ENCODE measurements at regions not wholly inside any gene's neighbourhood (a gene's known extent, or its start where the extent isn't known, plus 50 kb on each side); places are given as distances from the start of the nearest gene placed in this dataset.

GRCh38 chr3:195012100-195012499 is 258.9 kb downstream of the XXYLT1 start:
- no peak for DNase-seq (ENCODE audit: low spot score)

GRCh38 chr3:195012571-195012970 is 258.4 kb downstream of the XXYLT1 start:
- DNase-seq (ENCODE audit: low spot score): no peak

GRCh38 chr3:195013411-195014361 is 257.3 kb downstream of the XXYLT1 start:
- no peak for DNase-seq (ENCODE audit: low spot score)

DNA sequence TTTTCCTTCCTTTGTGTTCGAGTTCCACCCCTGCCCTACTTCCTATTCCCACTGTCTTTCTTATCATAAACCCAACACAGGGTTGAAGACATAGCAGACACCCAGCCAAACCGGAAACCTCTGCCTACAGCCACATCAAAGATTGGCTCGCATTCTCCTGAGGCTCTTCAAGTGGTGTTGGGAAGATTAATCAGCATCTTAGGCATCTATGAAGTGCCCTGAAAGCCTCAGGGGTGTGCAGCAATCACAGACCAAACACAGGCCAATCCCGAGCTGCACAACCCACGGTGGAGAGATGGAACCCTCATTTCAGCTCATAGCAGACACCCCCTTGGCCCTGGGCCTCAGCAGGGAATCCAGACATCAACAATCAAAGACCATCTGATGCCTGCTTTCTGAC is 255.9 kb downstream of the XXYLT1 start:
- no peak for DNase-seq (ENCODE audit: low spot score)

DNA sequence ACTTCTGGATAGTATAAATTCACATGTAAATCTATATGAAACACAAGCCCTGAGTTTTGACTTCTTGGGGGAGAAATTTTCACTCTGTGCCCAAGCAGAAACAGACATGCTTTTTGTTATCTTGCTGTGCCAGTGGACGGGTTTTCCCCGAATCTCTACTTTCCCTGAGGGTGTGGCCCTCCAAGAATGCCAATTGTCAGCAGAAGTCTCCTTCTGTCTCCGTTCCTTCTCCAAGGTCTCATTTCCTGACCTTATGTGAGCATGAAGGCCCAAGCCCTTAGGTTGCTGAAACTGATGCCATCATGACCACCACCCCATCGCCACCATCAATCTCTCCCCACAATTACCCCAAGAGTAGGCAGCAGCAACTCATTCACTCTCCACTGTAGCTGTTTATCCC is 253.8 kb downstream of the XXYLT1 start:
- no peak for DNase-seq (ENCODE audit: low spot score)

Data from Ammon's horn (tissue), 1 donor.